HCT116 (cell line): ENCODE measurements at regions not wholly inside any gene's neighbourhood (a gene's known extent, or its start where the extent isn't known, plus 50 kb on each side); places are given as distances from the start of the nearest gene placed in this dataset.

Experiments used
- ATAC-seq: fragments of 200-7000 bp; cut with Tn5 transposase; 2 replicates; pipeline ENCODE4 v1.9.1; 2020; ENCODE audit warnings: mild to moderate bottlenecking, moderate library complexity
- BruUV-seq: library from RNA; stranded (reverse); fragments of 400-500 nt; replicated peaks from 2 replicates; lab custom pipeline; 2021; lab: Mats Ljungman, UMichigan
- CTCF ChIA-PET: fragments of 300-600 bp; sonication (Branson Sonifier 250); formaldehyde crosslinking; loops from one replicate; lab custom pipeline; 2021; ENCODE audit warnings: antibody characterized with exemption; lab: Charles Lee
- POLR2A ChIA-PET: fragments of 300-600, 350-600 bp; sonication (Branson Sonifier 250); formaldehyde crosslinking; loops from one replicate; lab custom pipeline; 2021; ENCODE audit warnings: antibody characterized with exemption; lab: Charles Lee
- RAD21 ChIA-PET, 2 experiments: fragments of 300-600 bp; sonication (Branson Sonifier 250); formaldehyde crosslinking; loops; one replicate each; lab custom pipeline; 2023; ENCODE audit warnings: low total read pairs in 2 of 2; ENCODE audit not compliant: uncharacterized antibody in 2 of 2, unreplicated experiment in 2 of 2, low non-redundant PET in 1 of 2; lab: Charles Lee
- DNase-seq: peaks from one replicate; pipeline ENCODE4 v3.0.0-alpha.2; 2010; ENCODE audit warnings: low read depth, low spot score
- H2AFZ ChIP-seq: fragments of 200-600 bp; shearing (Covaris generic), sonication (generic); 2 replicates; pipeline ENCODE4 v1.6.1; 2017; ENCODE audit warnings: low read depth, mixed run types, mixed read lengths, antibody characterized with exemption, low read length; ENCODE audit not compliant: poor library complexity, severe bottlenecking
- H3K27ac ChIP-seq: 2 replicates; pipeline ENCODE4 v1.5.1; 2012; ENCODE audit warnings: low read depth, low read length
- H3K27me3 ChIP-seq: fragments of 200-600 bp; sonication (generic); 2 replicates; pipeline ENCODE4 v1.6.1; 2016; ENCODE audit warnings: mixed run types, low read length, mixed read lengths; ENCODE audit not compliant: insufficient read depth
- H3K36me3 ChIP-seq, 2 experiments: fragments of 200-500 bp in 1 of 2; fragments of 200-600 bp in 1 of 2; sonication (Bioruptor generic) in 1 of 2; sonication (generic) in 1 of 2; 2 replicates each; pipeline versions ENCODE4 v1.5.1 to v1.6.1; 2014 to 2016; ENCODE audit warnings: low read length in 2 of 2, inconsistent platforms in 1 of 2, mixed read lengths in 1 of 2, mixed run types in 1 of 2; ENCODE audit not compliant: insufficient read depth in 2 of 2, control insufficient read depth in 1 of 2
- H3K4me1 ChIP-seq, 2 experiments: fragments of 200-600 bp in 1 of 2; sonication (generic) in 1 of 2; 2 replicates each; pipeline versions ENCODE4 v1.5.1 to v1.6.1; 2012 to 2017; ENCODE audit warnings: low read length in 2 of 2, inconsistent platforms in 1 of 2, mild to moderate bottlenecking in 1 of 2, mixed read lengths in 1 of 2, mixed run types in 1 of 2, moderate library complexity in 1 of 2; ENCODE audit not compliant: insufficient read depth in 2 of 2, control insufficient read depth in 1 of 2
- H3K4me2 ChIP-seq: fragments of 200-600 bp; sonication (generic); 2 replicates; pipeline ENCODE4 v1.6.1; 2017; ENCODE audit warnings: mixed run types, low read length, mixed read lengths
- H3K4me3 ChIP-seq, 2 experiments: fragments of 200-600 bp in 1 of 2; sonication (generic) in 1 of 2; replicated peaks in 1 of 2; 2 replicates each; pipeline ENCODE4 v1.5.1; 2011 to 2016; ENCODE audit warnings: low read length in 2 of 2, control low read depth in 1 of 2, low read depth in 1 of 2, mild to moderate bottlenecking in 1 of 2, mixed read lengths in 1 of 2, mixed run types in 1 of 2
- H3K79me2 ChIP-seq: fragments of 200-600 bp; sonication (generic); 2 replicates; pipeline ENCODE4 v1.6.1; 2017; ENCODE audit warnings: mild to moderate bottlenecking, mixed run types, low read length, moderate library complexity, mixed read lengths; ENCODE audit not compliant: insufficient read depth
- H3K9ac ChIP-seq: fragments of 200-600 bp; sonication (generic); 2 replicates; pipeline ENCODE4 v1.6.1; 2016; ENCODE audit warnings: low read length, mixed read lengths
- H3K9me2 ChIP-seq: fragments of 200-600 bp; sonication (generic), shearing (Covaris generic); 2 replicates; pipeline ENCODE4 v1.6.1; 2017; ENCODE audit warnings: mixed run types, mild to moderate bottlenecking, moderate library complexity; ENCODE audit not compliant: insufficient read depth
- H3K9me3 ChIP-seq, 2 experiments: fragments of 200-500 bp in 1 of 2; fragments of 200-600 bp in 1 of 2; sonication (Bioruptor generic) in 1 of 2; sonication (generic) in 1 of 2; 2 replicates each; pipeline ENCODE4 v1.6.1; 2014 to 2017; ENCODE audit warnings: low read length in 2 of 2, mixed read lengths in 2 of 2, inconsistent platforms in 1 of 2, low read depth in 1 of 2, mild to moderate bottlenecking in 1 of 2, mixed run types in 1 of 2, moderate library complexity in 1 of 2; ENCODE audit not compliant: control insufficient read depth in 1 of 2, insufficient read depth in 1 of 2
- H4K20me1 ChIP-seq: fragments of 200-600 bp; sonication (generic), shearing (Covaris generic); 2 replicates; pipeline ENCODE4 v1.6.1; 2017; ENCODE audit warnings: mixed run types, mild to moderate bottlenecking, moderate library complexity; ENCODE audit not compliant: insufficient read depth
- ATF3 ChIP-seq: IDR thresholded peaks from 2 replicates; pipeline ENCODE4 v1.6.1; 2012
- CBX3 ChIP-seq: IDR thresholded peaks from 2 replicates; pipeline ENCODE4 v1.6.1; 2012; ENCODE audit warnings: low read depth
- EGR1 ChIP-seq: IDR thresholded peaks from 2 replicates; pipeline ENCODE4 v1.6.1; 2012; ENCODE audit warnings: low read depth
- EZH2 ChIP-seq: fragments of 200-600 bp; sonication (generic); IDR thresholded peaks from 2 replicates; pipeline ENCODE4 v1.6.1; 2017; ENCODE audit warnings: antibody characterized with exemption, mixed run types
- EZH2phosphoT487 ChIP-seq: fragments of 200-600 bp; IDR thresholded peaks from 2 replicates; pipeline ENCODE4 v1.6.1; 2018; ENCODE audit warnings: antibody characterized with exemption, borderline replicate concordance
- FOSL1 ChIP-seq: IDR thresholded peaks from 2 replicates; pipeline ENCODE4 v1.6.1; 2012; ENCODE audit warnings: low read depth
- JUND ChIP-seq: IDR thresholded peaks from 2 replicates; pipeline ENCODE4 v1.6.1; 2012
- MAX ChIP-seq: IDR thresholded peaks from 2 replicates; pipeline ENCODE4 v1.6.1; 2012
- POLR2A ChIP-seq: IDR thresholded peaks from 2 replicates; pipeline ENCODE4 v1.7.0; 2011; ENCODE audit warnings: borderline replicate concordance; ENCODE audit not compliant: insufficient read depth, insufficient read length; ENCODE audit errors: extremely low read depth
- POLR2AphosphoS5 ChIP-seq: IDR thresholded peaks from 2 replicates; pipeline ENCODE4 v1.6.1; 2011; ENCODE audit warnings: mild to moderate bottlenecking, low read depth, low read length, moderate library complexity
- RAD21 ChIP-seq: IDR thresholded peaks from 2 replicates; pipeline ENCODE4 v1.6.1; 2012; ENCODE audit warnings: low read depth, mild to moderate bottlenecking
- REST ChIP-seq: IDR thresholded peaks from 2 replicates; pipeline ENCODE4 v1.6.1; 2012; ENCODE audit warnings: low read depth
- SP1 ChIP-seq: IDR thresholded peaks from 2 replicates; pipeline ENCODE4 v1.6.1; 2012; ENCODE audit warnings: low read depth
- SRF ChIP-seq: IDR thresholded peaks from 2 replicates; pipeline ENCODE4 v1.6.1; 2012; ENCODE audit warnings: low read depth
- YY1 ChIP-seq: IDR thresholded peaks from 2 replicates; pipeline ENCODE4 v1.6.1; 2011; ENCODE audit warnings: low read length, low read depth, moderate library complexity, mild to moderate bottlenecking; ENCODE audit not compliant: insufficient replicate concordance; ENCODE audit errors: extremely low read depth
- ZFX ChIP-seq: fragments of 450-650 bp; IDR thresholded peaks from 2 replicates; pipeline ENCODE4 v1.6.1; 2017
- ZNF274 ChIP-seq: fragments of 200-500 bp; sonication (Bioruptor generic); IDR thresholded peaks from 2 replicates; pipeline ENCODE4 v1.6.1; 2014; ENCODE audit warnings: mild to moderate bottlenecking, low read depth, low read length, inconsistent platforms
- intact Hi-C: fragments of 100-400 bp; cut with micrococcal nuclease; formaldehyde crosslinking; loops from 2 replicates; pipeline ENCODE4 v1.10.0; 2022

GRCh38 chr2:118489712-118490299, 357.6 kb downstream of the EN1 start (continued):
- TF ChIP-seq POLR2AphosphoS5 (no peak), ATF3 (no peak), ZNF274 (no peak), EGR1 (no peak), SP1 (no peak), JUND (no peak), FOSL1 (no peak)

GRCh38 chr2:118481299-118481698, 366.1 kb downstream of the EN1 start:
- ATAC-seq = no peak
- no peaks in the 10 kb centered on the region for H3K9me3 ChIP-seq
- H3K4me1 ChIP-seq = no peaks in the 10 kb centered on the region
- H3K79me2 ChIP-seq = no peaks in the 10 kb centered on the region
- BruUV-seq = no TSS peak
- H3K9ac ChIP-seq = no peak overlapping the region
- H3K36me3 ChIP-seq = no peaks in the 10 kb centered on the region
- POLR2A ChIA-PET = no interaction called here
- intact Hi-C loops = no loop called here
- H3K27ac ChIP-seq = no peak overlapping the region
- no peak for DNase-seq
- no peak overlapping the region for H3K4me3 ChIP-seq
- CTCF ChIA-PET = no interaction called here
- H3K4me2 ChIP-seq = no peak overlapping the region
- H3K9me2 ChIP-seq = no peaks in the 10 kb centered on the region
- TF ChIP-seq REST (no peak), SRF (no peak), ZNF274 (no peak), MAX (no peak), EZH2phosphoT487 (no peak), RAD21 (no peak), EZH2 (no peak), ZFX (no peak), JUND (no peak), YY1 (no peak), POLR2A (no peak), CBX3 (no peak), POLR2AphosphoS5 (no peak), SP1 (no peak)
- H3K27me3 ChIP-seq = no peaks in the 10 kb centered on the region
- no peaks in the 10 kb centered on the region for H4K20me1 ChIP-seq
- H2AFZ ChIP-seq = no peak overlapping the region
- RAD21 ChIA-PET = no interaction called here
